Medulla oblongata (tissue), 1 donor: ENCODE measurements at regions not wholly inside any gene's neighbourhood (a gene's known extent, or its start where the extent isn't known, plus 50 kb on each side); places are given as distances from the start of the nearest gene placed in this dataset.

ENCODE experiments used
- DNase-seq: peaks from one replicate; pipeline ENCODE4 v3.0.0-alpha.2; 2015; ENCODE audit errors: extremely low spot score

DNA sequence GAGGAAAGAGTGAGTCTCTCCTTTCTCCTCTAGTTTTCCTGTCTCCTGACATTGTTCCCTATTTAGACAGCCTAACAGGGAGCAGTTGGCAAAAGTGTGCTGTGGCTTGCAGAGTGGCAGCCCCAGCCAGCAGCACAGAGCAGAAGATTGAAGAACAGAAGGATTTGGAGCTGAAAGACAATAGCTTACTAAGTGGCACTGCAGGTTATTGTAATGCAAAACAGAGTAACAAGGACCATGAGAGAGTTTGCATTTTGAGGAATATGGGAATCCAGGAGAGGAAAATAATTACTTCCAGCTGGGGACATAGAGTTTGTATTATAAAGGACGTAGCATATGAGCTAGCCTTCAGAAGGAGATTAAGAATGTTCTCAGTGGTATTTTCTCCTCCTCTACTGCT is 342.4 kb downstream of the AKAIN1 start:
- DNase-seq, result no peak

DNA sequence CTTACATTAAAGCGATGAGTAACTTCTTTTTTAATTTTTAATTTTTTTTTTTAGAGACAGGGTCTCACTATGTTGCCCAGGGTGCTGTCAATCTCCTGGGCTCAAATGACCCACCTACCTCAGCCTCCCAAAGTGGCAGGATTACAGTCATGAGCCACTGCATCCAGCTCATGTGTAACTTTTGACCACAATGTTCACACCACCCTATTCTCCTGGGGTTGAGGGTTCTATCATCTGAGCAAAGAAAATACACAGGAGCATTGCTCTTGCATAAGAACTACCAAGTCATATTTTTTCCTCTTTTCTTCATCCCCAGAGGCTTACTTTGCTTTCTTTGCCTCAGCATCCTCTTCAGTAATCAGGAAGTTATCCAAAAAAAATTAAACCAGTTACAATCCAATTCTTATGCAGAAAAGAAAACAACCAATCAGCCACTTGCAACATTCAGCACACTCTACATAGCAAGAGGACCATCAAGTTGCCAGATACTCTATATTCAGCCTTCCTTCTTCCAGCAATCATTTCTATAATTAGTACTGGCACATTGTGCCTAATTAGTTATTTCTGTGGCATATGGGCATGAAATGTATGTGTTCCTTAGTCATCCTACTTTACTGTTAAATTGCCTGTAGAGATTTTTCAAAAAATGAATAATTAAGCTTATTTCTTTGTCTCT is 345.6 kb downstream of the AKAIN1 start:
- DNase-seq, result no peak

DNA sequence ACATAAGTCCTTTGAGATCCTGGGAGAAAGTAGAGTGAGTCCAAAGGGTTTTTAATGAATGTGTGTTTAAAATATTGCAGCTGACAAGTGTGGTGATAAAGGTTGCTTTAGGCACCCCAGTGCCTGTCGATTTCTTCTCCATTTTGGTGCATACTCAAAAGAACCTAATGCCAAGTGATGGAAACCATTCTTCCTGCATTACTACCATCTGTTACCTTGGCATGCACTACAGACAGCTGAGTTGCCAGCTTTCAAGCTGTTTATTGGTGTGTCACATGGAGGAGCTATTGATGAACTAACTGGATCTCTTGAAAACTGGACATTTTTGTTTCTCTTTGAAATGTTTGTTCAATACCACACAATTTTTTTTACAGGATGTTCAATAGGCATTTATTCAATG is 350.0 kb downstream of the AKAIN1 start:
- no peak for DNase-seq

DNA sequence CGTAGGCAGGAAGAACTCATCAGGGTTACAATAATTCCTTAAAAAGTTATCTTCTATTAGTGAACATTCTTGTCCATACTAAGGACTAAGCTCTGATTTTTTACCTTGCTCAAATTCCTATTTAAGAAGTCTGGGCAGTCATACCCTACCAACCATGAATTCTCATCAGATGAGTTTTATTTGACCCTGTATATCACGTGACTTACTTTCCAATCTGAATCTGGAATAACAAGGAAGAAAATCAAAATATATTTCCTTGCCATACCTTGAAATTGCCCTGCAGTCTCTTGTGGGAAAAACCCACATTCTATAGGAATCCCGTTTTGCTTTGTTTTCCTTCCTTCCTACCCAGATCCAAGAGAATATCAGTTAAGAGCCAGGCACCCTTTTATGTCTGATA is 352.7 kb downstream of the AKAIN1 start:
- DNase-seq, result no peak

DNA sequence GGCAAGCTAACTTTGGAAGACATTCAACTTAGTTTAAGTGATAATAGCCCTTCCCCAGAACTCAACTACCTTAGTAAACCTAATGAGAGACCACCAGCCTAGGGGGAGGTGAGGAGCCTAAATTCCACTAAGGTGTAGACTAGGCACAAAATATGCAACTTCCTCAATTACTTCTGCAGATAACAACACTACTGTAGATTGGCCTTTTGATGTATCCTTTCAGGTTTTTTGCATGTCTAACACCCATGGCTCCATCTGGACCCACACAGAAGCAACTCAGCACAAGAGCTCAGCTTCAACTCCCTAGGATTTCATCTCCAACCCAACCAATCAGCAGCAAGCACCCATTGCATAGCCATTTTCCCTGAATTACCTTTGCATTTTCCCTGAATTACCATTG is 353.3 kb downstream of the AKAIN1 start:
- no peak for DNase-seq

DNA sequence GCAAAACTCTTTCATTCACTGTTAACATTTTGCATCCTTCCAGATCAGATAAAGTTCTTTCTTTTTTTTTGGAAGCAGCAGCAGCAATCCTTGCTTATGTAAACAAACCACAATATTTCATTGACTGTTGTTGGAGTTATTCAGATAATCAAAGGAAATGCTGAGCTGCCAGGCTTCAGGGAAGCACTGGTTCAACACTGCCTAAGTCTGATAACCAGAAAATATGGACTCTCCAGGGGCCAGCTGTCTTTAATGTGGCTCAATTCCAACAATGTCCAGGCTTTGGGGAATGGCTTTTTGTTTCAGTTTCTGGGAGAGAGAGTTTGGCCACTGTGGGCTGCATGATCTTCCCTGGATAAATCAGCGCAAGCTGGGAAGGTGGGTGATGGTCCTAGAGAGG is 354.3 kb downstream of the AKAIN1 start:
- no peak for DNase-seq

DNA sequence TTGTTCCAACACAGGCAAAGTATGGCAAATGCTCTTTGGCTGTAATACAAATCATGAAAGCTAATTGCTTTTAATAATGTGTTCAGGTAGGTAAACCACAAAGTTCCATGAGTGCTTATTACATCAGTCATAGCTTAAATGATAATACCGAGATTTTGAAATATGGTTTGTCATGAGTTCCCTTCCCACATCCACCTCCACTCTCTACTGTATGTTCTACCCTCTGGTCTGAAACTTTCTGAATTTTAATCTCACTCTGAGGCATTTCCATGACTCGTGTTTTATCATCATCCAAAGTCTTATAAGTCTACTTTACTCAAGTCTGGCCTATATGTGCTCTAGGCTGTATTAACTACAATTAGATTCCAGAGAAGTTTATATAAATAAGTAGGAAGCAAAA is 354.8 kb downstream of the AKAIN1 start:
- no peak for DNase-seq

DNA sequence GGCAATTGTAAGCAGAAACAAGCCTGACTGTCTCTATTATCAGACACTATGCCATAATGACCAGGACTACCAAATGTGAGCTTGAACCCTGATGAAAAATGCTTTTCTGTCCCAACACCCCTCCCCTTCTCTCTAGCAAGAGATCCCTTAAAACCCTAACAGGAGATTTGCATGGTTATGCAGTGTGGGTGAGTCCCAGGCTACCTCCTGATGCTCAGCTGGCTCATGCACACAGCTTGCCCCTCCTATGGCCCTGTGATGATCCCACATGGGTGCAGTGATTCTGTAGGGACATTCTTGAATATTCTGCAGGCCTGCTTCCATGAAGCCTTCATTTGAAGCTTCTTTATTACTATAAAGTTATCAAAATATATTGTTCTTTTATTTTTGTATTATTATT is 357.4 kb downstream of the AKAIN1 start:
- DNase-seq, result no peak

DNA sequence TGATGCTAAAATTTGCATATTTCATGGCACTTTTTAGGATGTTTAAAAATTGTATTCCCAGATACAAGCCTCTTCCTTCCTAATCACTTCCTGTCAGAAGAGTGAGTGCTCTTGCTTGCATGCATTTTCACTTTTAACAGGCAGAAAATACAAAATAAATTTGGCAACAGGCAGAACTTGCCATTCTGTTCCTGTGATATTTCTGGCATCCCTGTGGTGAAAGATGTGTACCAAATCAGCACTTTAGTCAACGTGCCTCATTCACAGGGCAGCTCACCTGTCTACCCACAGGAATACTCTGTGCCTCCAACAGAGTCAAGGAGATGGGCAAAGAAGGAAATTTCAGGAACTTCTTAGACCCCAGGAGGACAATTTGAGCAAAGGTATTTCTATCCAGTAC is 360.9 kb downstream of the AKAIN1 start:
- DNase-seq, result no peak

DNA sequence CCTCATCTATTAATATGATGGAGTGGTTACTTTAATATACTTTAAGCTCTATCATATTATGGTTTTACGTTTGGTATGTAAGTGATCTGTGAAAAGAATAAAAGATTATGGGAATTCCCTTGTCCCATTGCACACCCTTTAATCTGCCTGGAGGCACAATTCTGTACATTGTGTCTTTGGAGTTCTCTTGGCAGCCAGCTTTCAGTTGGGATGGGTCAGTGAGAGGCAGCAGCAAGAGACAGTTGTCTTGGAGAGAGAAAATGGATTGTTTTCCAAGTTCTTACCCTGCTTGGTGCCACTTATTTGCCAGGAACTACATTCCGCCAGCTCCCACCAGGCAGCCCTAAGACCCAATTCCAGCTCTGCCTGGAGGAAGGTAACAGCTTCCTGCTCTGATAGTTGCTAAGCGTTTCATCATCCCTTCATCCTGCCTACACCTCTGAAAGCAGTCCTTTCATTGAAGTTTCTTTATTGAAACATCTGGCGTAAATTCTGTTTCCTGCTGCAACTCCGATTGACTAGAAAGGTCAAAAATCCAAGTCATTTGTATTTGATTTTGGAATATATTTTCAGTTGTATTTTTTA is 365.2 kb downstream of the AKAIN1 start:
- peak; percentile 26 for DNase-seq

DNA sequence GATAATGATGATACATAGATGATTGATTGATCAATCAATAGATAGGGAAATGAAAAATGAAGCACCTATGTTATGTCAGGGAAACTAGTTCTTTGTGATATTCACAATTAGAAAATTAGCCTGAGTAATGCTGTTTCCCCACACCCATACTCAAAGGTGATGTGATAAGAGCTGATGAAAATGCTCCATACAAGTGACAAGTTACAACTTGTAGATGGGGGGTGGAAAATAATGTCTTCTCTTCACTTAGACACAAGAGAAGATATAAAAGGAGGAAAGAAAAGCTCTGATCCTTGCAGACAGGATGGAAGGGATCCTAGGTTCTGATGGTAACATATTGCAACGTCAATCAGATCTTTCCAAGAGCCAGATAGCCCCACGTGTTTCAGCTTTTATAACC is 365.9 kb downstream of the AKAIN1 start:
- DNase-seq, result no peak

DNA sequence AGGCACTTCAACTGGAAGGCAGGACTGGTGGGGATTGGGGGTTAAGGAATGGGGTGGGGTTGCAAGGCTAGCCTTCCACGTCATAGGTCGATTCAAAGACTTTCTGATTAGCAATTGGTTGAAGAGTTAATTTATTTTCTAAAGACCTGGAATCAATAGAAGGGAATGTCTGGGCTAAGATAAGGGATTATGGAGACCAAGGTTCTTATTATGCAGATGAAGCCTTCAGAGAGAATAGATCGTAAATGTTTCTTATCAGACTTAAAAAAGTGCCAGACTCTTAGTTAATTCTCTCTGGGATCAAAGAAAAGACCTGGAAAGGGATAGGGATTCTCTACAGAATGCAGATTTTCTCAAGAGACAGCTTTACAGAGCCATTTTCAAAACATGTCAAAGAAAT is 368.0 kb upstream of the DLGAP1 start:
- DNase-seq, result no peak

DNA sequence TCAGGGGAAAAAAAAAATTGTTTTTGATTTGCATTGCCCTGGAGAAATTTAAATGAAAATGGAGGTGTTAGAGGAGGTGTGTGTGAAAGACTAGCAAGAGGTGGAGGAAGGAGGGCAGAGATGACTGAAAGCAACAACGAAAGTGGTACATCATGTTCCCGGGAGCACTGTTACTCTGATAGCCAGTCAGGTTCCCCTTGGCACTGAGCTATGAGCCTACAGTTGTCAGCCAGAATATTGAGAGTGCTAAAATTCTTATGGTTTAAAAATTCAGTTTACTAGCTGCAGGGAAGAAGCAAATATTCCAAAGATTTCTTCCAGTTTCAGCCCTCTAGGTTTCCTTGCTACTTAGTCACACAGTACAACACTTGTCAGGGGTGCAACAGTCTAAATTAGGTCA is 366.7 kb upstream of the DLGAP1 start:
- no peak for DNase-seq

DNA sequence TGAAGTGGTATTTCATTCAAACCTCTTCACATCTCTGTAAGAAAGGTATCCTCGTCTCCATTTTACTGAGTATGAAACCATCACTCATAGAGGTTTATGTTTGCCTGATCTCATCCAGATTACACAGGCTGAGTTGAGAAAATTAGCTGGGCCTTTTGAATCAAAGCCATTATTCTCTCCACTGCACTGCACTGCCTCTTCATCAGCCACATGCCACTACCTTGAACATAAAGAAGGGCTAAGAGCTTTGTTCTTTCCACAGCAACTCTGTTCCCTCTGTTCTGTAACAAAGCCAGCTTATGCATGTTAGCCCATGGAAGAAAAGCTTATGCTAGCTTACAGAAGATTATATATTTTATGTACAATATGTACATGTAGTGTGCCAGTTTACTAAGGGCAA is 362.6 kb upstream of the DLGAP1 start:
- no peak for DNase-seq

DNA sequence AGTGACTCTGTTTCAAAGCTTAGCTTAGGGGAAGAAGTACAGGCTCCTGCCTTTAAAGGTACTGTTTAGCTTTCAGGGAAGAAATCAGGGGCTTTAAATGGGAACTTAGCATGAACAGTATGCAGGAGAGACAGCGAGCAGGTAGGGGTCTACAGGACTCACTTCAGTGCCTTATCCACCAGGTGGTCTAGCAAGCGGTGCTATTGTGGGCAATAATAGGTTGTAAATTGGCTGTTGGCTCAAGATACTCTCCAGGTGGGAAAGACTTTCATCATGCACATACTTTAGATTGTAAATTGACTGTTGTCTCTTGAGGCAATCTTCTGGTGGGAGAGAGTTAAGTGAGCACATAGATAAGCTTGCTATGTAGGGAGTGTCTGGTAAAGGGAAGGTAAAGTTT is 358.6 kb upstream of the DLGAP1 start:
- no peak for DNase-seq

DNA sequence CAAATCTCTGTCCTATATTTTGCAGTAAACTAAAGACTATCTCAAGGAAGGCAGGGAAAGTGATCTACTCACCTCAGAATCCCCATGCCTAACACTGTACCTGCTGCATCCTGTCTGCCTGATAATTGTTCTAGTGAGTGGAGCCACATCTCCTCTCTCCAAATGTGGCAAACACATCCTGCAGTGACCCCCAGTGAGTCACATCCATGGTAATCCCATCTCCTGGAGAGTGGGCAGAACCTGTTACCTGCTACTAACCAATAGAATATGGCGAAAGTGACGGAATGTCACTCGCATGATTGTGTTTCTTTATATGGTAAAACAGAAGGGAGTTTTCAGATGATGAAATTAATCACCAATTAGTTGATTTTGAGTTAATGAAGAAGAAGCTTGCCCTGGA is 353.8 kb upstream of the DLGAP1 start:
- DNase-seq, result no peak

DNA sequence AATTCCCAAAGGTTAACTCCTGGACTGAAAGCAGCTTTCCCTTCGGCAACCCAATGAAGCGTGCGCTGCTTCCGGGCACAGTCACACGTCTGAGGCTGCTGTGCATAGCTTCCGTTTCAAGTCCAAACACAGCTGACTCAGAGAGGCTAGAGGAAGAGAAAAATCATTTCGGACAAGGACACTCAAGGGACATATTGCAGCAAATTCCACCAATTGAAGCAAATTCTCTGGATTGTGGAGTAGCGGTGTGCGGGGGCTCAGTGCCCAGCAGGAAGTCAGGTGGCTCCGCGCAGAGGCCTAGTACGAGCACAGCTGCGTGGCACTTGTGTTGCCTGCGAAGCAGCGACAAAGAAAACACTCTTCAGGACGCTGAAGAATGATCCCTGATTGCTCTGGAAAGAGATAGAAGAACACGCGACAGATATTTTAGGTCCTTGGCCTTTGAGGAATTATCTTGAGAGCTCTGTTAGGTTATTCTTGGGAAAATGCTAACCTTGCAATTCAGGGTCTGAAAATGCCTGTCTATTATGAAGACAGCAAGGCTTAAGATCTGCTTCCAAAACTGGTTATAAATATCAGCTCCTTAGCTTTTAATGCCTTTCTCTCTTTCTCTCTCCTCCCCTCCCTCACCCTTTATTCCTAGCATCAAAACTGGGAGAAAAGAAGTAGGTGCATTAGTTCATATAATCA is 352.6 kb upstream of the DLGAP1 start:
- DNase-seq, result no peak

DNA sequence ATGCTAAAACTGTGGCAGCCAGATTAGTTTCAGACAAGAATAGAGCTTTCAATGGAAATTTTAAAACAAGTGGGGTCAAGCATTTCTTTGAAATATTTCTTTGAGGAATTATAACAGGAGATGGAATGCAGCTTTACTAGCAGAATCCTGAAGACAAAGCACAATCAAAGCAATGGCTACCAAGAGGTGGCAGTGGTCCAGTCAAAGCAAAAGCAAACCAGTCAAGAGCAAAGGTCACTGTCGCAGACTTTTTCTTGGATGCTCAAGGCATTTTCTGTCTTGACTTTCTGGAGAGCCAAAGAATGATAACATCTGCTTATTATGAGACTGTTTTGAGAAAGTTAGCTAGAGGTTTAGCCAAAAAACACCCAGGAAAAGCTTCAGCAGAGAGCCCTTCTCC is 351.2 kb upstream of the DLGAP1 start:
- DNase-seq, result no peak

DNA sequence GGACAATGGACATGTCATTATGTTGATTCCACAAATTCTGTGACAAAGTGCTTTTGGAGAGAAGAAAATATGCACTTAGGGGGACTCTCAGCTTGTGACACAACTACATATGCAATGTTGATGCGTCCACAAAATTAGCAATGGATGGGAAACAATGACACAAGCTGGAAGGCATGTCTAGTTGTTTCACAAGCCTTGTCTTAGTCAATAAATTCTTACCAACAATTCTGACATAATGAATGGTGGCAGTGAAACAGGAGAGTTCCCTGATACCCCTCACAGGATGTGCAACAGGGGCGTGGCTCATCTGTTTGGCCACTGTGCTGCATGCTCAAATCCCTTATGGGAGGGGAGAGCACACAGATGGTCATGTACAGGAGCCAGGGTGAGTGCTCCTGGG is 347.2 kb upstream of the DLGAP1 start:
- no peak for DNase-seq

DNA sequence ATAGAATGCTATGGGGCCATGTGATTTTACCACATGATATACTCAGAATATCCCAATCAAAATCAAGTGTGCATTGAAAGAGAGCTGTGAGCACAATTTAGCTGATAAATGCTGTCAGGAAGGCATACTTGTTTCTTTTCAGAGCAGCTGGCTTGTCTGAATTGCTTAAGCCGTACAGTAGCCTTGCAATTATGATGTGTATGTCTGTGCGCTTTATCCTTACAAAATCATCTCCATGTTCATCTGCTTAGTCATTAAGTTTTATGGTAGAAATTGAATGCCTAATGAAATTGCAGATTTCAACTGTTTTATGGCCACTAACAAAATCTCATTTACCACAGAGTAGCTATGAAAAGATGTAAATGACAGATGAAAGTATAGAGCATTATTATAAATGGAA is 346.0 kb upstream of the DLGAP1 start:
- no peak for DNase-seq

DNA sequence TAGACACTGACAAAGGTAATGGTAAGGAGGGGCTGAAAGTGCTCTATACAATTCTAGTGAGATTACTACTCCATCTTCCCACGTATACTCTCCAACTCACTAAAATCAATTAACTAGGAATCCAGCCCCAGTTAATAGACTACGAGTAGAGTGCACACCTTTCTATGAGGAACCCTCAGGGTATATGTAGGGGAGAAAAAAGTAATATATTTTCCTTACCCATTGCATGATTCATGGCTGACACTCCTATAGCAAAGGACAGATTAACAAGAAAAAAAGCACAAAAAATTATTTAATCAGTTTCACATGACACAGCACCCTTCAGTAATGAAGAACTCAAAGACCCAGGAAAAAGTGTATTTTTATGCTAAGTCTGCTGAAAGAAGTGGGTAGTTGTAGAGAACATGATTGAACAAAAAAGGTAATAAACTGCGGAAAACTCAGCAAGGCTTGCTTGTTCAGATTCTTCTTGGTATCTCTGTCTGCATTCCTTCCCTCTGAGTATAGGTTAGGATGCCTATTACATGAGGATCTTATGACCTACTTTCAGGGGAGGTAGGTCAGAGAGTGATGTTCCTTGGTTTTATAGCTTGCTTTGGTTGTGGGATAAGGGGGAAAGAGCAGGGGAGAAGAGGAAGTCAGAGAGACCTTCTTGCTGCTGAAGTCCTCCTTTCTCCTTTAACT is 342.0 kb upstream of the DLGAP1 start:
- DNase-seq, result no peak

DNA sequence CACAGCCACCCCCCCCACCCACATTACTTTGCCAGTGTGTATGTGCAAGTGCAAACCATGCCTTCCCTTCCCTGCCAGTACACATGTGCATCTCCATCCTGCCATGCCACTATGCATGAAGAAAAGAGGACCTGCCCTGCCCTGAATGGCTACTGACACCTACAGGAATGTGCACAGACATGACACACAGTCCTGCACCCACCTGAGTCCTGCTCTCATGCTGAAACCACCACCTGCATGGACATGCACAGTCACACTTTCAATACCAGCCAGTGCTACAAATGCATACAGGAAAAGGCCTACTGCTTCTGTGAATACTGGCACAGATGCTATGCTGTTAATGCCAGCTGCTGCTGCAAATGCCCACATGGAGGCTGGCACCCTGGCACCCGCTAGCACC is 334.4 kb upstream of the DLGAP1 start:
- DNase-seq, result no peak

DNA sequence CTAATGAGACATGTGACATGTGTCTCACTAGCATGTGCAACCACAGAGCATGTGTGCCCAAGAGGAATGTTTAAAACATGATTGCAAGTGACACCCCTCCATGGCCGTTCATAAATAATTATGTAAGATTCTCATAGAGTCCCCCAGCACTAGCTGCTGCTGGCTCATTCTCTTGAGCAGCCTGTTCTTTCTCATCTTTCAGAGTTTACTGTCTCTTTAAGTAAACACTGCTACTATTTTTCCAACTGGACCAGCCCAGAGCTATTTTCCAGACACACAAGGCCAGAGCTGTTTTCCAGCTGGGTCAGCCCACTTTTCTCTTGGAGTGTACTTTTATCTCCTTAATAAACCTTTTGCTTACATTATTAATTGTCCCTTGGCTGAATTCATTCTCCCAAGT is 326.8 kb upstream of the DLGAP1 start:
- DNase-seq, result no peak
